HTR-8/SVneo (cell line): ENCODE measurements at regions not wholly inside any gene's neighbourhood (a gene's known extent, or its start where the extent isn't known, plus 50 kb on each side); places are given as distances from the start of the nearest gene placed in this dataset.

ENCODE experiments used
- DNase-seq: peaks from one replicate; pipeline ENCODE4 v3.0.0; 2011; ENCODE audit warnings: low spot score, mixed read lengths; ENCODE audit not compliant: insufficient read length
- FAIRE-seq: peaks from 2 replicates; lab custom pipeline; 2011; peaks lifted over from hg19 to GRCh38; lab: Jason Lieb, UNC

DNA sequence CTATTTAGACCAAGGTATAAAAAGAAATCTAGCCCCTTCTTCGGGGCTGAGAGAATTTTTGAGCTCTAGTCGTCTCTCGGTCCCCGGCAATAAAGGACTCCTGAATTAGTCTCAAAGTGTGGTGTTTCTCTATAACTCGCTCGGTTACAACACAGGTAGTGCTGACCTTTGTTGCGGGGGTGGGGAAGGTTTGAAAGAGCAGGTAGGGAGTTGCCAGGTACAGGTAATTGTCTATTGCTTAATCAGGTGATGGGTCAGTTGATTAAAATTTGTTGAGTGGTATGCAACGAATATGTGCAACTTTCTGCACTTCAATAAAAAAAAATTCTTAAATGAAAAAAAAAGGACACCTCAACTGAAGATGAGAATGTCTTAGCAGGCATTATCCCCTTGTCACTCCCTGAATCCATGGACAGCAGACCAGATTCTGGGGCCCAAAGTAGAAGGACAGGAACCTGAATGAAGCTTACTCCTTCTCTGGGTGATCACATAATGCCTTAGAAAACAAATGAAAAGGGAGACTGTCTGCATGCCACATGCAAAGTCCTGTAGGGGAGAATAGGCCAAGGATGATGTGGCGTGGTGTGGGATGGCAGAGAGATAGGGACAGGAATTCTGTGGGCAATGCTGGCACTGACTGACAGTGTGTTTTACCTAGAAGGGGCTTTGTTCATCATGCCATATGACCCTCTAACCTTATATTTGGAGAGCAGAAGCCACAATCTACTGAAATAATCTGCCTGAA is 157.6 kb upstream of the OLIG3 start:
- FAIRE-seq: no peak

DNA sequence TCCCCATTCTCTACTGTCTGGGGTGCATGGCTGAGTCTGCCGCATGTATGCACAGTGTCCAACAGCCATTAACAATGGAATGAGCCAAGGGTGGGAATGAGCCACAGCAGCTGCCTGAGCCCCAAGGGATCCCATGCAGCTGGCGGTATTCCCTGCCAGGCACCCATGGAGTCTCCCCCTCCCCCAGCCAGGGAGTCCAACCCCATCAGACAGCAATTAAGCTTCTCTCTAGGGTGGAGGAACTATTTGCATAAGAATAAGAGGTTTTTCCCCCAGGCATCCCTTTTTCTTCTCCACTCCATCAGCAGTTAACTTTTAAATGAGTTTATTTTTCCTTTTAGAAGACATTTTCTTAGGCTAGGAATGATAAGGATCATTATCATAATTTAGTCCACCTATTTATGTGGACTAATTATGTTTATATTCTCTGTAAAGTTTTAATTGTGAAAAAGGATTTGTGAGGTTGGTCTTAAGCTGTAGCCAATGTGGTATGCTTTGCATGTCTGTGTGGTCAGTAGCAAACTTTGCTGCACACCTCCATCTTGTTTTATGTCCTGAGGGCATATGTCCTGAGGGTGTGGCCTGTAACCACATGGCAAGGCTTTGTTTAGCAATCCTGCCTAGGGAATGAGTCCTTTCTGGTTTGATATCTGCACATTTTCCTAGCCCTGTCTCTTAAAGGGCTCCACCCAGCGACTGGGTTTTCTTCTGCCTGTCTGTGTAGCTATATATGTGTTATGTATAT is 158.9 kb upstream of the OLIG3 start:
- DNase-seq: no peak
- no peak for FAIRE-seq

More for the DNA sequence above, 157.6 kb upstream of the OLIG3 start:
- DNase-seq: no peak

DNA sequence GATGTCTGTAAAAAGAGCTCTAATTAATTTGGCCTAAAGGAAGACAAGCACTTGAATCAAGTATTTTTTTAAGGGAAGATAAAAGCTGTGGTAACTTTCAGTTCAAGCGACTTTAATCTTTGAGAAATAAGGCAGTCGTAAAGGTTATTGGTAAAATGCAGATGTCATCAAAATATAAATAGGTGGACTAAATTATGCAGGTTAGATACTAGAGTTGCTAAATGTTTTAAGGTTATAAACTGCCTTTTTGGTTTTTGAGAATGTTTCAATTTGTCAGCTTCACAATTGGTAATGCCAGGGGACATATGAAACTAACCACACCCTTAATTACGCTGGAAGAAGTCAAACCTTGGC is 159.5 kb upstream of the OLIG3 start:
- no peak for DNase-seq
- no peak for FAIRE-seq

DNA sequence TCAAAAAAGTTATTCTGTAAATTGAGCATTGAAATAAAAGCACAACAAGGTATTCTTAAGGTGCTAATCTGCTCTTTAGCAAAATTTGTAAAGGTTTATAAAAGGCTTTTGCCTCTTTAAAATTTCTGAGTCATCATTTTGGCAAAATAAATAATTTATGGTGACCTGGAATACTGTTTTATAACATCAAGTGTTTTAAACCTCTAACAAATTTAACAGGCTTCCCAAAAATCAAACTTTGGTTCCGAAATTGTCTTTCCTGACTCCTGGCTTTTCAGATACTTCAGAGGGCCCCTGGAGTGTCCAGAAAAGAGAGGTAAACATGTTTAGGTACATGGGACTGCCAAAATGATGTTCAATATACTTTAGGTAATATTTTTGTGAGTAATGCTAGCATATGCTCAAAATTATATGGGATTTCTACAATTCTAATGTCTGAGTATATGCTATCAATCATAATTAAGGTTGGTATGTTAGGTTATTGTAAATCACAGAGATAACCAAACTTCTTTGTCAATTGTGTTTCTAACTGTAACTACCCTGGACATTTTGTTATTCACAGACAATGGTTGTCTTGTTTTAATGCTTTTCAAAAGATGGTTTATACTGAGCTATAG is 160.3 kb upstream of the OLIG3 start:
- FAIRE-seq (no peak), DNase-seq (no peak)

DNA sequence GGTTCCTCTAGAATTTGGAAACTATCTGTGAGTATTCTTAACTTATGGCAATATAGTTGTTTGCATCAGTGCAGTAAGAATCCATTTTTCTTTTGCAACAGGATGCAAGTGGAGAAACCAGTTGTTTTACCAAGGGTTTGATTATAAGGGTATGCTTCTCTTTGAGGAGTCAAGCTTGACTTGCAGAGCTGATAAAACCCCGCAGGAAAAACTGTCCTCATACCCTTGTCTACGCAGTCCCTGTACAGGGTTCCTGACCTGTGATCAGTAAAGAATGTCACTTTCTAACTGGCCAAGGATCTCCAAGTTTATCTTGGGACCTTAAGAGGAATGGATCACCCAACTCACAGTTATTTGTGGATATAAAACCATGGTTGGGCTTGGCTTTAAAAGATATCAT is 161.1 kb upstream of the OLIG3 start:
- no peak for FAIRE-seq
- DNase-seq: no peak

DNA sequence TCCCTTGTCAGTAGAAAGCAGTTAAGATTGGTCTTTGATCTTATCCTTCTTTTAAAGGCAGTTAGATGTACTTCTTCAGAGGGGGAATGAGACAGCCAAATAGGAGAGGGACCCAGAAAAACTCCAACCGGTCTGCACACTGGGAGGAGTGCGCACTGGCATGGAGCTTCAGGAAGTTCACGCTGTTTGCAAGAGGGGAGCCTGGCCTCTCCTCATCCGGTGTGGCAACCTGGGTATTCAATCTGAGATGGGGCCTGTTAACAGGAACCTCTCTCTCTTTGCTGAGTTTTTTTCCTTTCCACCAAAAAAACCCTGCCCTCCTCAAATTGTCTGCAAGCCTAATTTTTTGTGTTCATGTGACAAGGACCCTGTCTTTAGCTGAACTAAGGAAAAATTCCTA is 162.5 kb upstream of the OLIG3 start:
- FAIRE-seq (no peak), DNase-seq (no peak)

DNA sequence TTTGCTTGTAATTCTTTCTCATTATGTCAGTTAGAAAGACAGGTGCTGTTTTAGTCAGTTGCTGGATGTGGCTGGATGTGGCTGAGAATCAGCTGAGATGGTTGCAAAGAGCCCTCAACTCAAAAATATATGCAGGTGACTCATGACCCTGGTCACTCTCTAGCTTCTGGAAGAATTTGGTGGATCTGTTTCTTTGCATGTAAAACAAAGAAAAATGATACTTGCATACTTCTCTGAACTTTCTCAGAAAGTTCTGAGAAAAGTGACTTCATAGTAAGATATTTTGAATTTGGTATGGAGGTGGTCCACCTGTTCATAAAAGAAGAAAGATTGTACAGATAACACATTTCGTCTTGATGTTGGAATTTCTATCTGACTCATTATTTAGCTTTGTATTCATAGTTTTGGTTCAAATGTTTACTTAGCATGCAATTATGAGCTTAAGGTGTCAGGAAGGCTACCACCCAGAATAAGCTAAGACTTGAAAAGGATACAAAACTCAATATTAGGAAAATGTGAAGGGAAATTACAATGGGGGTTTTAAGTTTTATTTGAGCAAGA is 163.2 kb upstream of the OLIG3 start:
- FAIRE-seq (no peak), DNase-seq (no peak)

DNA sequence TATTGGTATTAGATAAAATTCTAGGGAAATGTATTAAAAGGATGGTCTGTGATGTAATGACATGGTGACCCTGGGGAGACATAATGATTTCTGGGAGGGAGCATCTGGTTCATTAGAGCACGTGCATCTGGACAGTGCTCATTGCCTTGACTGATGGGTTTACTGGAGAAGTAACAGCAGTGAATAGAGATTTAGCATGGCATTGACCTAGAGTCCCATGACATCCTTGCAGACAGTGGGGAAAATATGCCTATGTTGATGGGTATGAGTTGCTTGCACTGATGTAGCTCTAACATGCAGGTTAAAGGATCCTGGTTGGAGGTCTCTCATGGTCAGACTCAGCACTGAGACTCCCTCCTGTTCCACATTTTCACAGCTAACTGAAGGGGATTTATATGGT is 164.1 kb upstream of the OLIG3 start:
- no peak for DNase-seq
- no peak for FAIRE-seq

DNA sequence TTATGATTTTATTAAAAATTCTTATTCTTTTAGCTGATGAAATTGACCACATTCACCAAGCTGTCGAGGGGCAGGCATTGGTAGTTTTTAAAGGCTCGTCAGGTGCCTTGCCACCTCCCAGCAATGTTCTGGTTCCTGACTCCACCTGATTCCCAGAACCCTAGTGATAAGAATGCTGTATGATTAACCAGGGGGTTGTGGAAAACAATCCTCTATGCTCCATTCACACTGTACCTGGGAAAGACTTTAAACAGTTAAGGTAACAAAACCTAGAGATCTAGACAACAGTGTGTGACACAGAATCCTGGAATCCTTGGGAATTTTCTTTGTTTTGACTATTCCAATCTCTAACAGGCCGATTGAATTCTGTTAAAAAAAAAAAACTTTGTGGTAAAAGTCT is 165.7 kb upstream of the OLIG3 start:
- no peak for FAIRE-seq
- no peak for DNase-seq

DNA sequence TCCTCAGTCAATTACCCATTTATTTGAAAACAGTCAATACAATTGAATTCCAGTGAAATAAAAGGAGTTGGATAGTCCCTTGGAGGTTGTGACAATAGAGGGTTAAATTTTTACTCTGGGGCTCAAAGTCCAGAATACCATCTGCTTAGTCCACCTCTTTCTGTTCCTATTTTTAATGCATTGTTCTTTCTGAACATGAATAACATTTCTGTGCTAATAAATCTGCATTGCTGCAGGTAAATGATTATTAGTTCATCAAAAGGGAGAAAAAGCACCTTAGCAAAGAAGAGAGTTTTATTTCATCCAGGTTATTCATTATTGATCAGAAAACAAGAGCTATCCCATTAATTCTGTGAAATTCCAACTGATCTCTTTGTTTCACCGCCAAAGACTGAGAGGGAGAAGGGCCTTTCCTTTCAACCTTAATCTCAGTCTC is 166.1 kb upstream of the OLIG3 start:
- no peak for DNase-seq
- FAIRE-seq: no peak

DNA sequence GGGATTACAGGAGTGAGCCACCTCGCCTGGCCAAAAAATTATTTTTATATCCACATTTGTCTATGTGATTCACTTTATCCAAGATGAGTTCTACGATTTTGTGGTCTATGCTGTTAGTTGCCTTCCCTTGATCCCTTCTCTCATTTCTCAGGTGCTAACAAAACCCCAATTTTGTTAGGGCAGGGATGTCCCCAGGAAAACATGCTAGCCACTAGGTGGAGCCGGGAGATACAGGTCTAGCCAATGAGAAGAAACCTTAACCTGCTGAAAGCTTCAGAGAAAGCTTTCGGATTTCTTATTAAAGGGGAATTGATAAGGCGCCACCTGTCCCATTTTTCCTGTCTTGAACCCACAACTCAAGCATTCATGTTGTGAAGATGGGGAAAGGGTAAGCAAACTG is 167.4 kb upstream of the OLIG3 start:
- FAIRE-seq: no peak
- no peak for DNase-seq

DNA sequence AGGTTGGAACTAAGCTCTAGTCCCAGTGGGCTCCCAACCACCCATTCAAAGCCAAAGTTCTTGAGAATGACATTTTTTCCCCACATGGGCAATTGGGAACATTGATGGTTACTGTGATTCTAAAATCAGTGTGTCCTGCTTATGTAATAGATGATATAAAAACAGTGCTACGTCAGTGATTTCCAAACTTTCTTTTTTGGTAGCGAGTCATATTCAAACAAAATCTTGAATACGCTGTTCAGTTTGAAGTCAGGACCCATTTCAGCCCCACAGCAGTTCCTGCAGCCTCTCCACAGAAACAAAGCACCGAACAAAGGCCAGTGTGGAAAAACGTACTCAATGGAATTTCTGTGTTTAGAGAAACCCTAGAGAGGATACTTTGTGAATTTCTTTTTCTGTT is 170.0 kb upstream of the OLIG3 start:
- FAIRE-seq (no peak), DNase-seq (no peak)

DNA sequence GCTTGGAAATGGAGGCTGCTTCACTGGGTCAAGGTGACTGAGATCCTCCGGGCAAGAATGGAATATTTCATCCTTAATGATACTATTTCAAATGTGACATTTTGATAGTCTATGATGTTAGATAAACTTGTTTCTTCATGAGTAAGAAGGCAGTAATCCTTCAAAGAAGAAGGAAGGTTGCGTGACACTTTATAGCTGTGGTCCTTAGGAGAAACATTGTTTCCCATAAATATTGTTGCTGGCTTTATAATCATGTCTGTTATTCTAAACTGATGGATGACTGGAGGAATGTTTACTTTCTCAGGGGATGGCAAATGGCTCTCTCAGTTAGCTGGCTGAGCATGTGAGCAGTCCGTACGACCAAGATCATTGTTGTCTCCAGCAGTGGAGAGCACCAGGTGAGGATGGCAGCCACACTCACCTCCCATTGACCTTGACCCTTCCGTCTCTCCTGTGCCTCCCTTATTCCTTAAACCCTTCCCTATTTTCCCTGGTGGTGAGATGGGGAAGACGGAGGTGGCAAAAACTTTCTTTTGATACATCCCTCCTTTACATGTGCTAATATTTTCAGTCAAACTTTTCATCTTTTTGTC is 171.2 kb upstream of the OLIG3 start:
- FAIRE-seq (no peak), DNase-seq (no peak)

DNA sequence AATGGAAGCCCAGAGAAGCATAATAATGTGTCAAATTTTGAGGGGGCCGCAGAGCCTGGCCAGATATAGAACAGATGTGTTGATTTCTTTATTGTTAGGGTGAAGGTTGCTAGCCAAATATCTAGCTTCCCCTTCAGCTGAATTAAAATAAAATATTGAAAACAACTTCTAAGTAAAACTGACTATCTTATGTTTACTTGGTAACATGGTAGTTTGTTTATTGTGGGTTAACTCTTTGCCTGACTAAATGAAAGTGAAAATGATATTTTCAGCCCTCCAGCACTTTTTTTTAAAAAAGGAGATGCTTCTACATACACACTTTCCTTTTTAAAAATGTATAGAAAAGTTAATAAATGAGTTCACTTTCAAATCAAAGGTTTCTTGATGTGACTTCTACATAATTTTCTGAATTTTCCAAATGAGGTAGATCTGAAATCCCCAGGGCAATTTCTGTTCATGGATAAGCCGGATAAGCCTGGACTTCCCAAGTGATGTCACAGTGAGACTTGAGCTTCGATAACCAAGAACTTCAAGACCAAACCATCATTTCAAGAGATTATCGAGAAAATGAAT is 172.1 kb upstream of the OLIG3 start:
- no peak for DNase-seq
- no peak for FAIRE-seq

DNA sequence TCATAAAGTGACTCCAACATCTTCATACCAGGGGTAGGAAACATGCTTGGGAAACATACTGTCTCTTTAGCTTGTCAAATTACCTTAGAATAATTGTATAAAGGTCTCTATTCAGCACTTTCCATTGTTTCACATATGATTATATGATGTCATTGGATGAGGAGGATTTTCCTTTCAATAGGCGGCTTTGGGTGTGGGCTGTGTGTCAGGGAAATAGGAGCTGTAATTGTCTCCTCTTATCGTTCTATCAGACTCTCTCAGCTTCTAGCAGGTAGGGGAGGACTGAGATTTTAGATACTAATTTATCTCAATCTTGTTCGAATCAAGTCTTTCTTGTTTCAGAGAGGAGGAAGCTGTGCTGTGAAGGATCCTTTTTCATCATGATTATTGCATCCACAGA is 179.4 kb upstream of the OLIG3 start:
- DNase-seq: no peak
- FAIRE-seq: no peak

DNA sequence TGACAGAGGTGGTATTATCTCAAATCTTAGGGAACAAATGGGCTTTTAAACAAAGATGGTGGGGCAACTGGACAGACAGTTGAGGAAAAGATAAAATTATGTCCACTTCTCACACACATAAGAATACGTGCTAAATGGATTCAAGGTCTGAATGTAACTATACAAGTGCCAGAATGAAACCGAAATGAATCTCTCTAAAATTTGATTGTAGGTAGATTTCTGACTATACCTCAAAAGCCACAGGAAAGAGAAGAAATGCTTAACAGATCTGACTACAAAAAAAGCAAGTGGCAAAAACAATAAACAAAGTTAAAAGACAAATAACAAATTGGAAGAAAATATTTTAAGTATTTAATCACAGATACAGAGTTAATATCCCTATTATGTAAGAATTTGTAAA is 182.7 kb upstream of the OLIG3 start:
- FAIRE-seq (no peak), DNase-seq (no peak)

DNA sequence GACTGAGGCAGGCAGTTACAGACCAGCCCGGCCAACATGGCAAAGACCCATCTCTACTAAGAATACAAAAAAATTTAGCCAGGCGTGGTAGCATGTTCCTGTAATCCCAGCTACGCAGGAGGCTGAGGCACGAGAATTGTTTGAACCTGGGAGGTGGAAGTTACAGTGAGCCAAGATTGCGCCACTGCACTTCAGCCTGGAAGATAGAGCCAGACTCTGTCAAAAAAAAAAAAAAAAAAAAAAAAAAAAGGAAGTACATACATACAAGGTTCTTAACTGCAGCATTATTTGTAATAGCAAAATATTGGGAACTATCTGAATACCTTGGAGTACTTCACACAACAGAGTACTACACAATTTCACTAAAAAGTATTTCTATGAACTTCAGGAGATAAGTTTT is 183.5 kb upstream of the OLIG3 start:
- no peak for FAIRE-seq
- no peak for DNase-seq

DNA sequence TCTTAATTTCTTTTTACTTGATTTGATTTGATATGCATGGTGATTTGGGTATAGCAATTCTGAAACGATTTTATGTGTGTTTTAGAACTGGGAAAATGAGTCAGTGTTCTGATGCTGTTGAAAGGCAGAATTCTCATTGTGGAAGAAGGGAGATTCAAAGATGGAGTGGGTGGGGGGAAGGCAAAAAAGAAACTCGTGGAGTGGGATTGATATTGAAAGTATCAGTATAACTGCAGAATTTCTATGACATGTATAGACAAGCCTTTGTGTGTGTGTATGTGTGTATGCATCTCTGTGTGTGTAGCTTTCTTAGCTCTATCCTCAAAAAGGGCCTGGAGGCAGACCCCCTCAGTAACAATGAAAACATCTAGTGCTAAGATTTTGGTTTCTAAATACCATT is 184.3 kb upstream of the OLIG3 start:
- FAIRE-seq (no peak), DNase-seq (no peak)

DNA sequence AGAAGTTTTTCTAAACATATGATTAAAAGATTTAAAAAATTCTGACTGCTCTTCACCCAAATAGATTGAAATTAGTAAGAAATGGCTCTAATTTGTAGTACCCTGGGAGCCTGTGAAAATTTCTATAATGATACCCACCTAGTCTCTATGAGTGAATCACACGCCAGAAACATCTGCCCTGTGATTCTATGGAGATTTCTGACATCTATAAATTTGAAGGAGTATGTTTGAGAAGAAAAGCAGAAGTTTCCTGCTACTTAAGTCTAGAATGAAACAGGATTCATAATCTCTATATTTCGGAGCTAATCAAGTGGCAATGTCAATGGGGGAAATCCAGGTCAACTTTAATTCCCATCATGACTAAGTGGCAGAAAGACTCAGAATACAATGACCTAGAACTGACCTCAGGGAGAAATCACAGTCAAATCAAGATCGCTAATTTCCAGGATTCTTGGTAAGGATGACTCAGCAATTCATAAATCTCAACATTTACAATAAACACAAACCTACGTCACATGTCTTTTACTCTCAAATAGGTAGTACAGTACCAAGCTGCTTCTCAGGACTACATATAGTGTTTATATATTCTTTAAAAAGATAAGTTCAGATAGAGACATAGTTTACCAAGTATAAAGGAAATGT is 186.2 kb upstream of the TNFAIP3 start:
- DNase-seq: no peak
- FAIRE-seq: no peak

DNA sequence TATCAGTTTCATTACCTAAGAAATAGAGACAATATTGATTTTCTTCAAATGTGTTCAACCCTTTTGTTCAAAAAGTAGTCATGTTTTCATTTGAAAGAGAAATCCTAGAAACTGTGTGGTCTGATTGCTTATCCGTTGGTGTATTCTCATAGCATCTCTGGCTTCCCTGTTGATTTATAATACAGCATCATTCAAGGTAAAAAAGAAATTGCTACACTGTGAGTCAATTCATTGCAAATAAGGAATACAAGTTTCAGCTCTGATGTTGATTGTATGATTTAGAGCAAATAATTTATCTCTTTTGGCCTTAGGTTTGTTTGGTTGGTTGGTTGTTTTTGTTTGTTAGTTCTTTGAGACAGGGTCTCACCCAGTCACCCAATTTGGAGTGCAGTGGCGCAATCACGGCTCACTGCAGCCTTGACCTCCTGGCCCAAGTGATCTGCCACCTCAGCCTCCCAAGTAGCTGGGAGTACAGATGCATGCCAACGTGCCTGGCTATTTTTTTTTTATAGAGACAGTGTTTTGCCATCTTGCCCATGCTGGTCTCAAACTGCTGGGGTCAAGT is 185.5 kb upstream of the TNFAIP3 start:
- FAIRE-seq (no peak), DNase-seq (no peak)
